H1 (cell line): ENCODE measurements at regions not wholly inside any gene's neighbourhood (a gene's known extent, or its start where the extent isn't known, plus 50 kb on each side); places are given as distances from the start of the nearest gene placed in this dataset.

Experiments used
- CTCF ChIA-PET: fragments of 300-600 bp; sonication (Branson Sonifier 250); formaldehyde crosslinking; loops from one replicate; lab custom pipeline; 2021; ENCODE audit not compliant: partially characterized antibody; lab: Charles Lee
- POLR2A ChIA-PET: fragments of 300-600 bp; sonication (Branson Sonifier 250); formaldehyde crosslinking; loops from one replicate; lab custom pipeline; 2021; ENCODE audit warnings: inconsistent platforms; ENCODE audit not compliant: partially characterized antibody; lab: Charles Lee
- DNase-seq, 2 experiments: peaks; one replicate each; pipeline versions ENCODE4 v3.0.0 to v3.0.0-alpha.2; 2010 to 2022; ENCODE audit warnings: low spot score in 2 of 2, low read depth in 1 of 2, mixed read lengths in 1 of 2
- FAIRE-seq: peaks from 2 replicates; lab custom pipeline; 2011; peaks lifted over from hg19 to GRCh38; lab: Jason Lieb, UNC
- H2AFZ ChIP-seq: 2 replicates; pipeline ENCODE4 v1.8.1; 2012; ENCODE audit warnings: low read length, inconsistent platforms
- H2AK5ac ChIP-seq: 2 replicates; pipeline ENCODE4 v1.6.1; 2013; ENCODE audit warnings: low read depth, low read length
- H2BK120ac ChIP-seq: replicated peaks from 2 replicates; pipeline ENCODE3; 2013; ENCODE audit warnings: low read depth, low read length, inconsistent platforms
- H2BK12ac ChIP-seq: 2 replicates; pipeline ENCODE4 v1.6.1; 2013; ENCODE audit warnings: low read depth, low read length
- H2BK15ac ChIP-seq: 2 replicates; pipeline ENCODE4 v1.6.1; 2013; ENCODE audit warnings: low read length
- H2BK20ac ChIP-seq: 2 replicates; pipeline ENCODE4 v1.6.1; 2013; ENCODE audit warnings: low read length
- H2BK5ac ChIP-seq: 2 replicates; pipeline ENCODE4 v1.6.1; 2013; ENCODE audit warnings: low read depth, low read length
- H3K14ac ChIP-seq: 2 replicates; pipeline ENCODE4 v1.6.1; 2013; ENCODE audit warnings: inconsistent platforms; ENCODE audit not compliant: insufficient read length
- H3K18ac ChIP-seq: 2 replicates; pipeline ENCODE4 v1.6.1; 2013; ENCODE audit warnings: low read length; ENCODE audit errors: extremely low read depth
- H3K23ac ChIP-seq: 2 replicates; pipeline ENCODE4 v1.6.1; 2013; ENCODE audit warnings: inconsistent platforms; ENCODE audit not compliant: insufficient read length
- H3K23me2 ChIP-seq: 2 replicates; pipeline ENCODE4 v1.6.1; 2013; ENCODE audit warnings: low read depth, low read length
- H3K27ac ChIP-seq: 2 replicates; pipeline ENCODE4 v1.6.1; 2011; ENCODE audit warnings: low read depth, low read length, inconsistent platforms
- H3K27me3 ChIP-seq, 4 experiments: replicated peaks in 1 of 4; 1 replicate in 1 of 4; 2 replicates in 3 of 4; pipeline versions ENCODE4 v1.6.1 to v1.8.1; 2011 to 2013; ENCODE audit warnings: low read length in 3 of 4, mild to moderate bottlenecking in 3 of 4, inconsistent platforms in 2 of 4, mixed read lengths in 2 of 4, moderate library complexity in 1 of 4; ENCODE audit not compliant: control insufficient read depth in 3 of 4, insufficient read depth in 3 of 4; ENCODE audit errors: extremely low read depth in 1 of 4
- H3K36me3 ChIP-seq, 4 experiments: 2 replicates each; pipeline versions ENCODE4 v1.6.1 to v1.8.1; 2011 to 2013; ENCODE audit warnings: mild to moderate bottlenecking in 4 of 4, low read length in 3 of 4, moderate library complexity in 2 of 4, control low read depth in 1 of 4, inconsistent platforms in 1 of 4; ENCODE audit not compliant: insufficient read depth in 4 of 4, control insufficient read depth in 2 of 4
- H3K4ac ChIP-seq: replicated peaks from 2 replicates; pipeline ENCODE3; 2013; ENCODE audit warnings: low read length, low read depth, mixed read lengths, inconsistent platforms; ENCODE audit not compliant: insufficient read length
- H3K4me1 ChIP-seq, 4 experiments: replicated peaks in 1 of 4; 1 replicate in 1 of 4; 2 replicates in 3 of 4; pipeline versions ENCODE4 v1.6.1 to v1.8.1; 2011 to 2013; ENCODE audit warnings: low read length in 3 of 4, inconsistent platforms in 2 of 4, mixed read lengths in 1 of 4; ENCODE audit not compliant: insufficient read depth in 4 of 4, control insufficient read depth in 3 of 4
- H3K4me2 ChIP-seq, 2 experiments: 2 replicates each; pipeline versions ENCODE4 v1.6.1 to v1.8.1; 2011 to 2013; ENCODE audit warnings: low read depth in 2 of 2, low read length in 2 of 2, control low read depth in 1 of 2, inconsistent platforms in 1 of 2, mild to moderate bottlenecking in 1 of 2; ENCODE audit not compliant: insufficient read depth in 1 of 2
- H3K4me3 ChIP-seq, 4 experiments: fragments of 200-600, 300-600 bp in 1 of 4; sonication (generic), shearing (Covaris generic), sonication (Bioruptor Twin) in 1 of 4; 2 replicates each; pipeline versions ENCODE4 v1.5.1 to v1.8.1; 2011 to 2016; ENCODE audit warnings: low read length in 4 of 4, low read depth in 3 of 4, control low read depth in 2 of 4, inconsistent platforms in 2 of 4, mild to moderate bottlenecking in 2 of 4, mixed read lengths in 1 of 4, moderate library complexity in 1 of 4; ENCODE audit not compliant: insufficient read depth in 2 of 4; ENCODE audit errors: extremely low read depth in 1 of 4
- H3K56ac ChIP-seq: replicated peaks from 2 replicates; pipeline ENCODE3; 2013; ENCODE audit warnings: low read depth, mild to moderate bottlenecking, mixed read lengths, low read length, inconsistent platforms; ENCODE audit not compliant: insufficient read length
- H3K79me1 ChIP-seq: 2 replicates; pipeline ENCODE4 v1.6.1; 2013; ENCODE audit warnings: low read depth, low read length, control low read depth
- H3K79me2 ChIP-seq, 2 experiments: 2 replicates each; pipeline versions ENCODE4 v1.6.1 to v1.8.1; 2012 to 2013; ENCODE audit warnings: low read length in 2 of 2, mild to moderate bottlenecking in 2 of 2, inconsistent platforms in 1 of 2; ENCODE audit not compliant: insufficient read depth in 2 of 2, control insufficient read depth in 1 of 2
- H3K9ac ChIP-seq, 4 experiments: replicated peaks in 1 of 4; 1 replicate in 1 of 4; 2 replicates in 3 of 4; pipeline versions ENCODE4 v1.6.1 to v1.8.1; 2011 to 2013; ENCODE audit warnings: low read depth in 3 of 4, low read length in 3 of 4, control low read depth in 2 of 4, mild to moderate bottlenecking in 2 of 4, moderate library complexity in 2 of 4, inconsistent platforms in 1 of 4; ENCODE audit errors: extremely low read depth in 1 of 4
- H3K9me3 ChIP-seq, 2 experiments: 2 replicates each; pipeline versions ENCODE4 v1.6.1 to v1.8.1; 2012 to 2013; ENCODE audit warnings: mild to moderate bottlenecking in 2 of 2, moderate library complexity in 2 of 2, control low read depth in 1 of 2, inconsistent platforms in 1 of 2, low read depth in 1 of 2, low read length in 1 of 2, mixed read lengths in 1 of 2; ENCODE audit not compliant: insufficient read depth in 2 of 2
- H4K20me1 ChIP-seq, 2 experiments: replicated peaks in 1 of 2; 2 replicates each; pipeline versions ENCODE3 to v1.8.1; 2011 to 2013; ENCODE audit warnings: inconsistent platforms in 2 of 2, low read length in 2 of 2, mild to moderate bottlenecking in 1 of 2; ENCODE audit not compliant: insufficient read depth in 2 of 2, control insufficient read depth in 1 of 2
- H4K5ac ChIP-seq: 2 replicates; pipeline ENCODE4 v1.6.1; 2013; ENCODE audit warnings: low read length, low read depth, mixed read lengths, inconsistent platforms; ENCODE audit not compliant: insufficient read length
- H4K8ac ChIP-seq: 2 replicates; pipeline ENCODE4 v1.8.0; 2013; ENCODE audit warnings: mild to moderate bottlenecking, moderate library complexity, low read length, inconsistent platforms; ENCODE audit not compliant: insufficient read depth; ENCODE audit errors: extremely low read depth
- H4K91ac ChIP-seq: replicated peaks from 2 replicates; pipeline ENCODE3; 2013; ENCODE audit warnings: low read length, mixed read lengths, inconsistent platforms; ENCODE audit not compliant: insufficient read length
- BACH1 ChIP-seq: IDR thresholded peaks from 2 replicates; pipeline ENCODE4 v1.6.1; 2012; ENCODE audit warnings: low read length, improper control_type of control experiment
- BCL11A ChIP-seq, 2 experiments: IDR thresholded peaks; one replicate each; pipeline ENCODE4 v1.6.1; 2011; ENCODE audit warnings: low read depth in 2 of 2, low read length in 2 of 2, mild to moderate bottlenecking in 2 of 2
- CBX5 ChIP-seq: fragments of 300-800, 300-1000 bp; sonication (generic); IDR thresholded peaks from 2 replicates; pipeline ENCODE4 v1.7.1; 2016; ENCODE audit warnings: antibody characterized with exemption, low read length, low read depth
- CTCF ChIP-seq, 3 experiments: IDR thresholded peaks; 1 replicate in 2 of 3; 2 replicates in 1 of 3; pipeline versions ENCODE4 v1.5.1 to v1.6.1; 2011; ENCODE audit warnings: low read length in 3 of 3, mild to moderate bottlenecking in 3 of 3, inconsistent platforms in 2 of 3, low read depth in 1 of 3, moderate library complexity in 1 of 3; ENCODE audit not compliant: insufficient read depth in 1 of 3; ENCODE audit errors: control extremely low read depth in 1 of 3
- EZH2 ChIP-seq: fragments of 200-600 bp; sonication (generic); IDR thresholded peaks from 2 replicates; pipeline ENCODE4 v1.7.1; 2012; ENCODE audit warnings: low read depth, mild to moderate bottlenecking, moderate library complexity, low read length, inconsistent platforms; ENCODE audit not compliant: severe bottlenecking
- KDM1A ChIP-seq: fragments of 200-600, 300-600 bp; sonication (generic); IDR thresholded peaks from 2 replicates; pipeline ENCODE4 v1.7.1; 2016; ENCODE audit warnings: mild to moderate bottlenecking, low read length, borderline replicate concordance
- RAD21 ChIP-seq, 2 experiments: IDR thresholded peaks in 1 of 2; conservative IDR thresholded peaks in 1 of 2; 2 replicates each; pipeline ENCODE4 v1.6.1; 2011; ENCODE audit warnings: low read depth in 2 of 2, low read length in 2 of 2, improper control_type of control experiment in 1 of 2, inconsistent platforms in 1 of 2, mild to moderate bottlenecking in 1 of 2, moderate library complexity in 1 of 2
- SIN3A ChIP-seq, 2 experiments: IDR thresholded peaks in 1 of 2; conservative IDR thresholded peaks in 1 of 2; 2 replicates each; pipeline ENCODE4 v1.6.1; 2011 to 2012; ENCODE audit warnings: low read length in 2 of 2, improper control_type of control experiment in 1 of 2, low read depth in 1 of 2, mild to moderate bottlenecking in 1 of 2
- SIX5 ChIP-seq: IDR thresholded peaks from 2 replicates; pipeline ENCODE4 v1.6.1; 2011; ENCODE audit warnings: mild to moderate bottlenecking, low read depth, low read length
- SP2 ChIP-seq: IDR thresholded peaks from 2 replicates; pipeline ENCODE4 v1.6.1; 2012; ENCODE audit warnings: mild to moderate bottlenecking, low read length, inconsistent platforms
- TAF7 ChIP-seq: optimal IDR thresholded peaks from 2 replicates; pipeline ENCODE3; 2011; ENCODE audit warnings: low read depth, mild to moderate bottlenecking, inconsistent platforms, low read length, moderate library complexity, borderline replicate concordance
- TBP ChIP-seq: IDR thresholded peaks from 2 replicates; pipeline ENCODE4 v1.6.1; 2011; ENCODE audit warnings: low read depth, low read length, improper control_type of control experiment
- WGBS, 2 experiments: shearing (Covaris generic) in 1 of 2; methylation state at CpG; one replicate each; pipeline versions ENCODE4 v1.1.6 to v1.1.7; 2013 to 2015; ENCODE audit warnings: low lambda C conversion rate in 2 of 2, mixed read lengths in 2 of 2, inconsistent platforms in 1 of 2, low coverage in 1 of 2, missing lambda C conversion rate in 1 of 2; ENCODE audit not compliant: insufficient replicate concordance in 2 of 2, insufficient coverage in 1 of 2, insufficient read length in 1 of 2; ENCODE audit errors: extremely low coverage in 1 of 2, missing lambda C conversion rate in 1 of 2; 5-methylcytosine and 5-hydroxymethylcytosine counted together

- no peak overlapping the region for H3K18ac ChIP-seq
- H2AFZ ChIP-seq, result no peak overlapping the region
- no peaks in the 10 kb centered on the region; a peak in 1 of 7 replicates for H3K4me1 ChIP-seq
- no peak overlapping the region for H3K14ac ChIP-seq
- H3K23ac ChIP-seq, result no peak overlapping the region
- no peak overlapping the region for H4K5ac ChIP-seq
- no peak overlapping the region for H3K4me2 ChIP-seq
- no peak overlapping the region for H2BK15ac ChIP-seq
- H4K20me1 ChIP-seq, result no peaks in the 10 kb centered on the region
- no peaks in the 10 kb centered on the region for H3K79me1 ChIP-seq
- no peak overlapping the region for H2AK5ac ChIP-seq
- H2BK5ac ChIP-seq, result no peak overlapping the region
- H3K4me3 ChIP-seq, result no peak overlapping the region
- no peaks in the 10 kb centered on the region; the same call in 1 of the 2 replicates for H3K23me2 ChIP-seq
- DNase-seq (no peak), FAIRE-seq (no peak)
- no peak overlapping the region for H3K56ac ChIP-seq
- no peaks in the 10 kb centered on the region for H3K36me3 ChIP-seq
- no peak overlapping the region for H4K91ac ChIP-seq
- peaks cover 3% of the 10 kb centered on the region in 2 experiments; a peak in 2 of 4 replicates for H3K9me3 ChIP-seq
- no peak overlapping the region for H3K4ac ChIP-seq
- no peak overlapping the region for H3K9ac ChIP-seq
- 95% methylated on average over 3 of the region's 3 CpGs; no CpG with 5 or more reads in 1 of the 2 experiments for WGBS, 2 experiments
- POLR2A ChIA-PET, result no interaction called here
- H3K27me3 ChIP-seq, result no peaks in the 10 kb centered on the region
- CTCF ChIA-PET, result no interaction called here
- H2BK20ac ChIP-seq, result no peak overlapping the region
- H4K8ac ChIP-seq, result no peak overlapping the region
- no peak overlapping the region for H2BK120ac ChIP-seq
- H2BK12ac ChIP-seq, result no peak overlapping the region
- H3K27ac ChIP-seq, result no peak overlapping the region
- H3K79me2 ChIP-seq, result no peaks in the 10 kb centered on the region
- no peak for TF ChIP-seq SIX5
- TF ChIP-seq EZH2, result no peak
- no peak for TF ChIP-seq RAD21 (IDR thresholded peaks at IDR 0.05 in 1 of 2, conservative IDR thresholded peaks at IDR 0.05 in 1 of 2; ENCODE audit: low read depth in 2 of 2, low read length in 2 of 2)
- no peak for TF ChIP-seq TAF7
- no peak for TF ChIP-seq CTCF (IDR thresholded peaks at IDR 0.05; ENCODE audit: control extremely low read depth in 1 of 3, insufficient read depth in 1 of 3, low read depth in 1 of 3, low read length in 3 of 3)
- TF ChIP-seq TBP, result no peak
- no peak for TF ChIP-seq CBX5
- TF ChIP-seq KDM1A, result no peak
- no peak for TF ChIP-seq BACH1
- TF ChIP-seq SIN3A (conservative IDR thresholded peaks at IDR 0.05 in 1 of 2, IDR thresholded peaks at IDR 0.05 in 1 of 2; ENCODE audit: low read depth in 1 of 2, low read length in 2 of 2), result no peak
- TF ChIP-seq SP2, result no peak
- TF ChIP-seq BCL11A (IDR thresholded peaks at IDR 0.05; ENCODE audit: low read depth in 2 of 2, low read length in 2 of 2), result no peak
These were observed 274.3 kb downstream of the SV2B start for GRCh38 chr15:91374336-91374735.
